ENCODE measurements at regions not wholly inside any gene's neighbourhood (a gene's known extent, or its start where the extent isn't known, plus 50 kb on each side); places are given as distances from the start of the nearest gene placed in this dataset.

DNA sequence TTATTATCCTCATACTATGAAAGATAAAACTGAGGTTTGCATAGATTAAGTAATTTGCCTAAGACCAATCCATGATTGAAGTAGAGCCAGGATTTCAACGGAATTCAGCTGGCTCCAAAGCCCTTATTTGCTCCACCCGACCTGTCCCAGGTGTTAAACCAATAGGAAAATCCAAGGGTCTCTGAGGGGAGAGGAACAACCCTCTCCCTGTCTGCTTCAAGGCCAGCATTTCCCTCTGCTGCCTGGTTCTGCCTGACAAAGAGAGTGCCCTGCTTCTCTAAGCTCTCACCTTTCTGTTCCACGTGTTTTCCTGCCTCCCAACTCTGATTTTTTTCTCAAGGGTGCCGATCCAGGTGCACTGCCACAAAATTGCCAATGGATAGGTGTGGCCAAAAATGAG is 127.4 kb downstream of the UBE2U start:
- no peaks in the 10 kb centered on the region for H3K36me3 ChIP-seq (ENCODE audit: control insufficient read depth in 2 of 2, insufficient read depth in 2 of 2, low read length in 1 of 2)
- no peak overlapping the region for H3K4me3 ChIP-seq (ENCODE audit: low read length in 2 of 2)
- H3K27me3 ChIP-seq (ENCODE audit: control insufficient read depth in 2 of 2, insufficient read depth in 1 of 2, low read length in 1 of 2): no peaks in the 10 kb centered on the region
- 77% methylated on average over 4 of the region's 4 CpGs for WGBS
- DNase-seq (ENCODE audit: low read depth in 6 of 9, low spot score in 9 of 9): no peak
- H3K27ac ChIP-seq (ENCODE audit: low read depth in 1 of 2, low read length in 1 of 2): no peak overlapping the region
- no peaks in the 10 kb centered on the region for H3K4me1 ChIP-seq (ENCODE audit: control insufficient read depth in 2 of 2, insufficient read depth in 2 of 2, low read length in 2 of 2)
- H3K9me3 ChIP-seq (ENCODE audit: control insufficient read depth in 2 of 2, insufficient read depth in 1 of 2, low read length in 1 of 2): no peaks in the 10 kb centered on the region

DNA sequence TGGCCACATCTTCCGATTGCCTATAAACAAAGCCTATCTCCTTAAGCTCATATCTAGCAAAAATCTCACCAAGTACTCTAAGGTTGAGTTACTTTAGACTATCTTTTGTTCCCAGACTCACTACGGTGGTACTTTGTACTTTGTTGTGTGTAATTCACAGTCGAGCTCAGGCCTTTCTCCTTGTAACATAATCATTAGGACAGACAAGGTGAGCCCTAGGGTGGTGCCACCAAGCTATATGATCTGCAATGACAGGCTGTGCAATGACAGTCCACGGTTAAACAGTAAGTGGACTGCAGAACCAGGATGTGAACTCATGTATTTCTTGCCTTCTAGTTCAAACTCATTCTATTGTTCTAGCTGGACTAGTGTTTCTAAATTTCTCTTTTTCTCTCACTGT is 132.2 kb downstream of the UBE2U start:
- Histone ChIP-seq H3K27ac (ENCODE audit: low read depth in 1 of 2, low read length in 1 of 2) (no peak overlapping the region), H3K4me3 (ENCODE audit: low read length in 2 of 2) (no peak overlapping the region), H3K4me1 (ENCODE audit: control insufficient read depth in 2 of 2, insufficient read depth in 2 of 2, low read length in 2 of 2) (no peaks in the 10 kb centered on the region), H3K27me3 (ENCODE audit: control insufficient read depth in 2 of 2, insufficient read depth in 1 of 2, low read length in 1 of 2) (no peaks in the 10 kb centered on the region), H3K9me3 (ENCODE audit: control insufficient read depth in 2 of 2, insufficient read depth in 1 of 2, low read length in 1 of 2) (no peaks in the 10 kb centered on the region), H3K36me3 (ENCODE audit: control insufficient read depth in 2 of 2, insufficient read depth in 2 of 2, low read length in 1 of 2) (no peaks in the 10 kb centered on the region)
- 80% methylated on average over 4 of the region's 4 CpGs for WGBS
- no peak for DNase-seq (ENCODE audit: low read depth in 6 of 9, low spot score in 9 of 9)

DNA sequence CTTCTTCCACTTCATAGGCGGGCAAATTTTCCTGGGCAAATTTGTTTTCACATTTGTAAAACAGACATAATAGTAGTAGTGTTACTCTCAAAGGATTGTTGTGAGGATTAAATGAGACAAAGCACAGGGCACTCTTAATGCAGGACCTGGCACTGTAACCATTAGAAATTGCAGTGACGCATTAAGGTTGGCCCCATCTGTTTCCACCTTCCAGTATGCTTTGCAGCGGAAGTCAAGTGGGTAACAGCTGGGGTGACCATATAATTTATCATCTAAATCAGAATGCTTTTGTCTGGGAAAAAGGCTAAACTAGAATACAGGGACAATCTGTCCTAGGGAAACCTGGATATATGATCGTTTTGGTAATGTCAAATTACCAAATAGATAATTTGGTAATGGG is 132.5 kb upstream of the CACHD1 start:
- Histone ChIP-seq H3K27ac (ENCODE audit: low read depth in 1 of 2, low read length in 1 of 2) (no peak overlapping the region), H3K9me3 (ENCODE audit: control insufficient read depth in 2 of 2, insufficient read depth in 1 of 2, low read length in 1 of 2) (no peaks in the 10 kb centered on the region), H3K4me1 (ENCODE audit: control insufficient read depth in 2 of 2, insufficient read depth in 2 of 2, low read length in 2 of 2) (no peaks in the 10 kb centered on the region), H3K27me3 (ENCODE audit: control insufficient read depth in 2 of 2, insufficient read depth in 1 of 2, low read length in 1 of 2) (no peaks in the 10 kb centered on the region), H3K36me3 (ENCODE audit: control insufficient read depth in 2 of 2, insufficient read depth in 2 of 2, low read length in 1 of 2) (no peaks in the 10 kb centered on the region), H3K4me3 (ENCODE audit: low read length in 2 of 2) (no peak overlapping the region)
- no peak for DNase-seq (ENCODE audit: low read depth in 6 of 9, low spot score in 9 of 9)
- 96% methylated on average over 4 of the region's 4 CpGs for WGBS

DNA sequence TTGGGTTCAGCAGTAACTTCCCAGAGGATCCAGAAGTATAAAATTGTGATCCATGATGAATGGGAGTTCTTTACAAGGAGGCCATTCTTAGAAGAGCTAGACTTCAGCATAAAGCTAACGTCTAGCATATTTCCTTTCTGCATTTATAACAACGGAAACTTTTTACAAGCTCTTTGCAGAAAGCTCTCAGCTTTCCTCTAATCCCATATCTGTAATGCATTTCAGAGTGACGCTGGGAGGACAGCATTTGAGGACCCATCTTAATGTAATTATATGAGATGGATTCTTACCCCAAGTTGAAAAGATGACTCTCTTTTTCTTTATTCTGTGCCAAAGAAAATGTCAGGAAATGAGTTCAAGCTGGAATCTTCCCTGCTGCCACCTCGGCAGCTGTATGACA is 132.0 kb upstream of the CACHD1 start:
- no peak for DNase-seq (ENCODE audit: low read depth in 6 of 9, low spot score in 9 of 9)
- Histone ChIP-seq H3K4me1 (ENCODE audit: control insufficient read depth in 2 of 2, insufficient read depth in 2 of 2, low read length in 2 of 2) (no peaks in the 10 kb centered on the region), H3K9me3 (ENCODE audit: control insufficient read depth in 2 of 2, insufficient read depth in 1 of 2, low read length in 1 of 2) (no peaks in the 10 kb centered on the region), H3K4me3 (ENCODE audit: low read length in 2 of 2) (no peak overlapping the region), H3K36me3 (ENCODE audit: control insufficient read depth in 2 of 2, insufficient read depth in 2 of 2, low read length in 1 of 2) (no peaks in the 10 kb centered on the region), H3K27ac (ENCODE audit: low read depth in 1 of 2, low read length in 1 of 2) (no peak overlapping the region), H3K27me3 (ENCODE audit: control insufficient read depth in 2 of 2, insufficient read depth in 1 of 2, low read length in 1 of 2) (no peaks in the 10 kb centered on the region)
- 93% methylated on average over 4 of the region's 4 CpGs for WGBS

DNA sequence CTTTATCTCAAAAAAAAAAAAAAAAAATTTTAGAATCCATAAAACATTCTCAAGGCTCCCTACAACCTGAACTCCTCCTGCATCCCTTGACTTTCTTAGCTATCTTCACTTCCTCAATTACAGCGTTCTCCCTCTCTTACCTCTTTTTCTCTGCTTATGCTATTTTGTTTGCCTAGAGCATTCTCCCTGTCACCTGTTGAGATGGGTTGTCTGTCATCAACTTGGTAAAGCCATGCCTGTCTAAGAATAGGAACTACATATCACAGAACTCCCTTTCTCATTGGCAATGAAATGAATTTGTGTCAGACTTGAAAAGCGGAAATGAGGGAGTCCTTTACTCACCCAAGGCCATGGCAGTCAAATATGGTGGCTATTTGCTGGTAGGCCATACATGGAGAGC is 129.6 kb upstream of the CACHD1 start:
- Histone ChIP-seq H3K27ac (ENCODE audit: low read depth in 1 of 2, low read length in 1 of 2) (no peak overlapping the region), H3K9me3 (ENCODE audit: control insufficient read depth in 2 of 2, insufficient read depth in 1 of 2, low read length in 1 of 2) (no peaks in the 10 kb centered on the region), H3K36me3 (ENCODE audit: control insufficient read depth in 2 of 2, insufficient read depth in 2 of 2, low read length in 1 of 2) (no peaks in the 10 kb centered on the region), H3K27me3 (ENCODE audit: control insufficient read depth in 2 of 2, insufficient read depth in 1 of 2, low read length in 1 of 2) (no peaks in the 10 kb centered on the region), H3K4me3 (ENCODE audit: low read length in 2 of 2) (no peak overlapping the region), H3K4me1 (ENCODE audit: control insufficient read depth in 2 of 2, insufficient read depth in 2 of 2, low read length in 2 of 2) (no peaks in the 10 kb centered on the region)
- WGBS: 95% methylated on average over 2 of the region's 2 CpGs
- no peak for DNase-seq (ENCODE audit: low read depth in 6 of 9, low spot score in 9 of 9)

DNA sequence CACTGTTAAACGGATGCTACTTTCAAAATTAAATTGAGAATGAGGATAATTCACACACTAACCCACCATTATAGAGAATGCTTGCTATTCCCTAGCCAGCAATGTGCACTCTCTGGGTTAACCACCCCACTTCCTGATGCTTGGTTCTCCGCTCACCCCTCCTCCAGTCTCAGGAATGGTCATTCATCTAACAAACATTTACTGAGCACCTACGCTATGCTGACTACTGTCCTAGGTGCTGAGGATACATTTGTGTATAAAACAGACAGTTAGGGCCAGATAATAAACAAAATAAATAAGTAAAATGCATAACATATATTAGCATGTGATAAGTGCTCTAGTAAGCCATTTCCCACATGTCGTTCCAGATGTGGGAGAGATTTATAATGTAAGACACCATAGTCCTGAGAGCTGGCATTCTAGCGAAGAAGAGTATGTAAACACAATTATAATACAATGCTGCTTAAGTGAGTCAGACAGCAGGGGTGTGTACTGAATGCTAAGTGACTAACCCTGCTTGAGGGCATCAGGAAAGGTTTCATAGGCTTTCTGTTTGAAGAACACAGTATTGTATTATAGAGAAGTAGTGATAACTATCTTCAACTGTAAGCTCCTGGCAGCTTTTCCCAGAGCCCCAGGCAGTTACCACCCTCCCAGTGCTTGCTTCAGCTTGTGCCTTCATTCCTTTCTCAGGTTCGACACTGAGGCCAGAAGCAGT is 126.7 kb upstream of the CACHD1 start:
- H3K27me3 ChIP-seq (ENCODE audit: control insufficient read depth in 2 of 2, insufficient read depth in 1 of 2, low read length in 1 of 2): no peaks in the 10 kb centered on the region
- no peak for DNase-seq (ENCODE audit: low read depth in 6 of 9, low spot score in 9 of 9)
- WGBS: 88% methylated on average over 6 of the region's 6 CpGs
- H3K4me1 ChIP-seq (ENCODE audit: control insufficient read depth in 2 of 2, insufficient read depth in 2 of 2, low read length in 2 of 2): no peaks in the 10 kb centered on the region
- H3K27ac ChIP-seq (ENCODE audit: low read depth in 1 of 2, low read length in 1 of 2): no peak overlapping the region
- no peaks in the 10 kb centered on the region for H3K9me3 ChIP-seq (ENCODE audit: control insufficient read depth in 2 of 2, insufficient read depth in 1 of 2, low read length in 1 of 2)
- no peak overlapping the region for H3K4me3 ChIP-seq (ENCODE audit: low read length in 2 of 2)
- H3K36me3 ChIP-seq (ENCODE audit: control insufficient read depth in 2 of 2, insufficient read depth in 2 of 2, low read length in 1 of 2): no peaks in the 10 kb centered on the region

DNA sequence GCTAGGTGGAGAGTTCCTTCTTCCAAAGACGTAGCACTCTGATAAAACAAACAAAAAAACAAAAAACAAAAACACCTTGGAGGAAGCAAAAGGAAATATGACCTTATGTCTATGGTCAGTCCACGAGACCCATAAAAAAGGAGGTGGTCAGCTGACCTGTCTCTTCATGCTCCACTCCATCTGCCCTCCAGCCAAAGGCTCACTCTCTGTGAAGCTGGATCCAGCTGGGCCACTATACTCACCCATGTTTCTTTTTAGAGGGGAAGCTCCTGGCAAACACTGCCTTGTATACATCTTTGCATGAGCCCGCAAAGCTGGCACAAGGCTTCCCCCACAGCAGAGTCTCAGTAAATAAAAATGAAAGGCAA is 126.1 kb upstream of the CACHD1 start:
- H3K27ac ChIP-seq (ENCODE audit: low read depth in 1 of 2, low read length in 1 of 2): no peak overlapping the region

DNA sequence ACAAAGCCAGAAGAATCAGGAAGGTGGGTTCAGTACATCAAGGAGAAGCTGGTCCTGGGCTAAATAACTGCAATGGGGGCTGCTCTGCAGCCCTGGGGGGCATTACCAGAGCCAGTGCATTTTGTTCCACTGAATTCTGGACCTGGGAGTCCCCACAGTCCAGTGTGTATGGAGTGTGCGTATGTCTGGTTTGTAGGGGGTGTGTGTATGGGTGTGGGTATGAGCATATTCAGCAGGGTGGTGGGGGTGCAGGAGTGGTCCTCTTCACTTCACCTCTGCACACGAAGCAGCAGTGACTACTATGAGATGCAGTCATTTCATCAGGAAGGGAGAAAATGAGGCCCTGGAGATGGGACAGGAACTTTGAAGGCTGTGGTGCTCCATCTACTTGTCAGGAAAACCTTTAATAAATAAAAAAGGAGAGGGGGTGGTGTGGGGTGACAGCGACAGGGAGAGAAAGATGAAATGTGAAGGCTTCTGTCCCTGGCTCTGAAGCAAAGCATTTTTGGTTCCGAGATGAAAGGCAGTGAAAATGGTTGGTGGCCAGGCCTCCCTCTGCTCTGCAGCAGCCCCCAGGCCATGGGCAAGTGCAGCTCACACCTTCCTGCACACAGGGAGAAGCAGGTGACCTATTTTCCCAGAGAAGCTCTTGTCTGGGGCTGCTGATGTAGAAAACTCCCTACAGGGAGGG is 121.5 kb upstream of the CACHD1 start:
- Histone ChIP-seq H3K4me1 (ENCODE audit: control insufficient read depth in 2 of 2, insufficient read depth in 2 of 2, low read length in 2 of 2) (no peaks in the 10 kb centered on the region), H3K4me3 (ENCODE audit: low read length in 2 of 2) (no peak overlapping the region)
- 82% methylated on average over 4 of the region's 4 CpGs for WGBS

More for the DNA sequence above, 126.1 kb upstream of the CACHD1 start:
- Histone ChIP-seq H3K4me1 (ENCODE audit: control insufficient read depth in 2 of 2, insufficient read depth in 2 of 2, low read length in 2 of 2) (no peaks in the 10 kb centered on the region), H3K27me3 (ENCODE audit: control insufficient read depth in 2 of 2, insufficient read depth in 1 of 2, low read length in 1 of 2) (no peaks in the 10 kb centered on the region), H3K9me3 (ENCODE audit: control insufficient read depth in 2 of 2, insufficient read depth in 1 of 2, low read length in 1 of 2) (no peaks in the 10 kb centered on the region), H3K36me3 (ENCODE audit: control insufficient read depth in 2 of 2, insufficient read depth in 2 of 2, low read length in 1 of 2) (no peaks in the 10 kb centered on the region), H3K4me3 (ENCODE audit: low read length in 2 of 2) (no peak overlapping the region)
- no peak for DNase-seq (ENCODE audit: low read depth in 6 of 9, low spot score in 9 of 9)
- WGBS: 94% methylated on average over 3 of the region's 3 CpGs

DNA sequence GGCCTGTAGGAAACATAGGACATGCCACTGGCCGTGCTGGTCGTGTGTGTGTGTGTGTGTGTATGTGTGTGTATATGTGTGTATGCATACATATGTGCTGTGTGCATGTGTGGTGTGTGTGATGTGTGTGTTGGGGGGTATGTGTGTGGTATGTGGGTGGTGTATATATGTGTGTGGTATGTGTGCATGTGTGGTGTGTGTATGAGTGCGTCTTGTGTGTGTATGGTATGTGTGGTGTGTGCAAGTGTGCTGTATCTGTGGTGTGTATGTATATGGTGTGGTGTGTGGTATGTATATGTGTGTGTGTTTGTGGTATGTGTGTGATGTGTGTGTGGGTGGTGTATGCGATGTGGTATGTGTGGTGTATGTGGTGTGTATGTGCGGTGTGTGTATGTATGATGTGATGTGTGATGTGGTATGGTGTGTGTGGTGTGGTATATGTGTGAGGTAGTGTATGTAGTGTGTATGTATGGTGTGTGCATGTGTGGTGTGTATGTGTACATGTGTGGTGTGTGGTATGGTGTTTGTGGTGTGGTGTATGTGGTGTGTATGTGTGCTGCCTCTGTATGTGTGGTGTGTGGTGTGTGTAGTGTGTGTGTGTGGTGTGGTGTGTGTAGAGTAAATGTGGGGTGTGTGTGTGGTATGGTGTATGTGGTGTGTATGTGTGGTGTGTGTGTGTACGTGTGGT is 120.8 kb upstream of the CACHD1 start:
- DNase-seq (ENCODE audit: low read depth in 6 of 9, low spot score in 9 of 9): no peak
- 98% methylated on average over 6 of the region's 6 CpGs for WGBS
- no peaks in the 10 kb centered on the region for H3K9me3 ChIP-seq (ENCODE audit: control insufficient read depth in 2 of 2, insufficient read depth in 1 of 2, low read length in 1 of 2)
- H3K36me3 ChIP-seq (ENCODE audit: control insufficient read depth in 2 of 2, insufficient read depth in 2 of 2, low read length in 1 of 2): no peaks in the 10 kb centered on the region
- no peak overlapping the region for H3K4me3 ChIP-seq (ENCODE audit: low read length in 2 of 2)
- no peaks in the 10 kb centered on the region for H3K4me1 ChIP-seq (ENCODE audit: control insufficient read depth in 2 of 2, insufficient read depth in 2 of 2, low read length in 2 of 2)
- no peak overlapping the region for H3K27ac ChIP-seq (ENCODE audit: low read depth in 1 of 2, low read length in 1 of 2)
- no peaks in the 10 kb centered on the region for H3K27me3 ChIP-seq (ENCODE audit: control insufficient read depth in 2 of 2, insufficient read depth in 1 of 2, low read length in 1 of 2)

More for the DNA sequence above, 121.5 kb upstream of the CACHD1 start:
- H3K27ac ChIP-seq (ENCODE audit: low read depth in 1 of 2, low read length in 1 of 2): no peak overlapping the region
- H3K36me3 ChIP-seq (ENCODE audit: control insufficient read depth in 2 of 2, insufficient read depth in 2 of 2, low read length in 1 of 2): no peaks in the 10 kb centered on the region
- H3K9me3 ChIP-seq (ENCODE audit: control insufficient read depth in 2 of 2, insufficient read depth in 1 of 2, low read length in 1 of 2): no peaks in the 10 kb centered on the region
- no peak for DNase-seq (ENCODE audit: low read depth in 6 of 9, low spot score in 9 of 9)
- no peaks in the 10 kb centered on the region for H3K27me3 ChIP-seq (ENCODE audit: control insufficient read depth in 2 of 2, insufficient read depth in 1 of 2, low read length in 1 of 2)

Data from thymus (tissue), 11 donors.